Ovary (tissue), 7 donors: ENCODE measurements at regions not wholly inside any gene's neighbourhood (a gene's known extent, or its start where the extent isn't known, plus 50 kb on each side); places are given as distances from the start of the nearest gene placed in this dataset.
"Not testable (repeated sequence)": the region's sequence is repeated elsewhere in the genome, so short reads cannot be mapped to it uniquely, and the experiment has no call there.

Experiments
- DNase-seq, 5 donors: peaks; one replicate each; pipeline ENCODE4 v3.0.0-alpha.2; 2019 to 2020
- H3K27ac ChIP-seq, 2 donors: fragments of 200-600 bp; one replicate each; pipeline versions ENCODE4 v1.5.1 to v1.8.0; 2019 to 2022
- H3K27me3 ChIP-seq: fragments of 200-600 bp; one replicate; pipeline ENCODE4 v1.8.0; 2022
- H3K36me3 ChIP-seq: fragments of 200-600 bp; sonication (generic); one replicate; pipeline ENCODE4 v1.5.1; 2019
- H3K4me1 ChIP-seq: one replicate; pipeline ENCODE4 v1.8.1; 2013; ENCODE audit warnings: mild to moderate bottlenecking, moderate library complexity; ENCODE audit not compliant: insufficient read depth
- H3K4me3 ChIP-seq: fragments of 200-600 bp; sonication (generic); one replicate; pipeline ENCODE4 v1.5.1; 2017
- H3K9me3 ChIP-seq, 2 donors: fragments of 200-600 bp in 1 of 2; sonication (generic) in 1 of 2; one replicate each; pipeline versions ENCODE4 v1.5.1 to v1.8.1; 2013 to 2019; ENCODE audit warnings: mild to moderate bottlenecking in 1 of 2, moderate library complexity in 1 of 2
- EP300 ChIP-seq: sonication (generic); formaldehyde crosslinking; IDR thresholded peaks from one replicate; pipeline ENCODE4 v1.6.1; 2017; ENCODE audit warnings: antibody characterized with exemption
- POLR2A ChIP-seq: fragments of 450-650 bp; IDR thresholded peaks from one replicate; pipeline ENCODE4 v1.6.1; 2017; ENCODE audit warnings: antibody characterized with exemption, mild to moderate bottlenecking, moderate library complexity
- WGBS, 3 donors: extraction: QIAGEN DNeasy Blood & Tissue Kit in 1 of 3; methylation state at CpG; one replicate each; pipeline versions ENCODE4 v1.1.5 to v1.1.7; 2013 to 2017; 5-methylcytosine and 5-hydroxymethylcytosine counted together
- intact Hi-C, 4 donors: fragments of 100-400 bp; cut with DNase I; formaldehyde crosslinking; loops; one replicate each; pipeline versions ENCODE4 v1.11.0 to v1.15.1; 2022 to 2023
- TF ChIP-seq, protein P1 (sequence below), 3 donors: fragments of 450-650 bp in 2 of 3; fragments of 200-600 bp in 1 of 3; IDR thresholded peaks; one replicate each; pipeline versions ENCODE4 v1.5.1 to v1.8.0; 2016 to 2022; ENCODE audit warnings: antibody characterized with exemption in 3 of 3, mild to moderate bottlenecking in 1 of 3
- donor health status: DM: no; HTN: no; CAD: no; lungs with moderate emphysema.
- donor health status: DM: no; HTN: no; CAD: no.
- donor health status: Bipolar disorder and iron deficiency.
- donor health status: DM: no; HTN: no; CAD: no.
- donor health status: DM: yes; HTN: yes; CAD: no.

DNA sequence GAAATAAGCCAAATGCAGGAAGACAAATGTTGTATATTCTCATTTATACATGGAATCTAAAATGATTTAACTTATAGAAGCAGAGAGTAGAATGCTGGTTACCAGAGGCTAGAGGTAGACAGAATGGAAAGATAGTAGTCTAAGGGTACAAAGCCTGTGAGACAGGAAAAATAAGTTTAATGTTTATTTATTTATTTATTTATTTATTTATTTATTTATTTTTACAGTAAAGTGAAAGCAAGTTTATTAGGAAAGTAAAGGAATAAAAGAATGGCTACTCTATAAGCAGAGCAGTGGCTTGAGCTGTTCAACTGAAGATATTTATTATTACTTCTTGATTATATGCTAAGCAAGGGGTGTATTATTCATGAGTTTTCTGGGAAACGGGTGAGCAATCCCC is 203.2 kb downstream of the LAS1L start:
- no peak overlapping the region for H3K4me3 ChIP-seq
- 46 to 75% (median 62%) methylated on average over 1 of the region's 1 CpG for WGBS, 3 donors
- H3K27ac ChIP-seq, result no peak overlapping the region
- intact Hi-C loops, result no loop called here
- TF ChIP-seq EP300, result no peak
- TF ChIP-seq, protein P1, sequence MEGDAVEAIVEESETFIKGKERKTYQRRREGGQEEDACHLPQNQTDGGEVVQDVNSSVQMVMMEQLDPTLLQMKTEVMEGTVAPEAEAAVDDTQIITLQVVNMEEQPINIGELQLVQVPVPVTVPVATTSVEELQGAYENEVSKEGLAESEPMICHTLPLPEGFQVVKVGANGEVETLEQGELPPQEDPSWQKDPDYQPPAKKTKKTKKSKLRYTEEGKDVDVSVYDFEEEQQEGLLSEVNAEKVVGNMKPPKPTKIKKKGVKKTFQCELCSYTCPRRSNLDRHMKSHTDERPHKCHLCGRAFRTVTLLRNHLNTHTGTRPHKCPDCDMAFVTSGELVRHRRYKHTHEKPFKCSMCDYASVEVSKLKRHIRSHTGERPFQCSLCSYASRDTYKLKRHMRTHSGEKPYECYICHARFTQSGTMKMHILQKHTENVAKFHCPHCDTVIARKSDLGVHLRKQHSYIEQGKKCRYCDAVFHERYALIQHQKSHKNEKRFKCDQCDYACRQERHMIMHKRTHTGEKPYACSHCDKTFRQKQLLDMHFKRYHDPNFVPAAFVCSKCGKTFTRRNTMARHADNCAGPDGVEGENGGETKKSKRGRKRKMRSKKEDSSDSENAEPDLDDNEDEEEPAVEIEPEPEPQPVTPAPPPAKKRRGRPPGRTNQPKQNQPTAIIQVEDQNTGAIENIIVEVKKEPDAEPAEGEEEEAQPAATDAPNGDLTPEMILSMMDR (IDR thresholded peaks at IDR 0.05), result no peak
- no peak for TF ChIP-seq POLR2A
- no peaks in the 10 kb centered on the region for H3K36me3 ChIP-seq
- DNase-seq, result no peak
- no peaks in the 10 kb centered on the region for H3K27me3 ChIP-seq
- no peaks in the 10 kb centered on the region for H3K9me3 ChIP-seq
- no peaks in the 10 kb centered on the region for H3K4me1 ChIP-seq

- 26 to 34% (median 32%) methylated on average over 7 of the region's 7 CpGs for WGBS, 3 donors
- H3K27me3 ChIP-seq, result no peaks in the 10 kb centered on the region
- intact Hi-C loops, result no loop called here
- no peak overlapping the region for H3K4me3 ChIP-seq
- H3K4me1 ChIP-seq, result no peaks in the 10 kb centered on the region
- no peaks in the 10 kb centered on the region for H3K36me3 ChIP-seq
- TF ChIP-seq EP300 (no peak), POLR2A (no peak)
- TF ChIP-seq, protein P1 (IDR thresholded peaks at IDR 0.05), result no peak
- H3K27ac ChIP-seq, result no peak overlapping the region
- no peak for DNase-seq
- no peaks in the 10 kb centered on the region for H3K9me3 ChIP-seq
These were observed 234.3 kb downstream of the LAS1L start for GRCh38 chrX:65300104-65300809.

DNA sequence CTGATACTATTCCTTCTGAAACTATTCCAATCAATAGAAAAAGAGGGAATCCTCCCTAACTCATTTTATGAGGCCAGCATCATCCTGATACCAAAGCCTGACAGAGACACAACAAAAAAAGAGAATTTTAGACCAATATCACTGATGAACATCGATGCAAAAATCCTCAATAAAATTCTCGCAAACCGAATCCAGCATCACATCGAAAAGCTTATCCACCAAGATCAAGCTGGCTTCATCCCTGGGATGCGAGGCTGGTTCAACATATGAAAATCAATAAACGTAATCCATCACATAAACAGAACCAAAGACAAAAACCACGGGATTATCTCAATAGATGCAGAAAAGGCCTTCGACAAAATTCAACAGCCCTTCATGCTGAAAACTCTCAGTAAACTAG is 251.7 kb downstream of the LAS1L start:
- H3K36me3 ChIP-seq, H3K27ac ChIP-seq, DNase-seq, intact Hi-C loops, H3K9me3 ChIP-seq, H3K4me1 ChIP-seq, H3K4me3 ChIP-seq, H3K27me3 ChIP-seq: not testable (repeated sequence)
- 88 to 89% (median 88%) methylated on average over 8 of the region's 8 CpGs for WGBS, 3 donors

- Histone ChIP-seq H3K4me3 (no peak overlapping the region), H3K27me3 (no peaks in the 10 kb centered on the region), H3K27ac (no peak overlapping the region), H3K9me3 (no peaks in the 10 kb centered on the region), H3K4me1 (no peaks in the 10 kb centered on the region), H3K36me3 (no peaks in the 10 kb centered on the region)
- DNase-seq, result no peak
- intact Hi-C loops, result no loop called here
- TF ChIP-seq, protein P1 (IDR thresholded peaks at IDR 0.05), result no peak
- TF ChIP-seq EP300 (no peak), POLR2A (no peak)
These were observed 261.4 kb downstream of the LAS1L start for GRCh38 chrX:65273152-65273551.

DNA sequence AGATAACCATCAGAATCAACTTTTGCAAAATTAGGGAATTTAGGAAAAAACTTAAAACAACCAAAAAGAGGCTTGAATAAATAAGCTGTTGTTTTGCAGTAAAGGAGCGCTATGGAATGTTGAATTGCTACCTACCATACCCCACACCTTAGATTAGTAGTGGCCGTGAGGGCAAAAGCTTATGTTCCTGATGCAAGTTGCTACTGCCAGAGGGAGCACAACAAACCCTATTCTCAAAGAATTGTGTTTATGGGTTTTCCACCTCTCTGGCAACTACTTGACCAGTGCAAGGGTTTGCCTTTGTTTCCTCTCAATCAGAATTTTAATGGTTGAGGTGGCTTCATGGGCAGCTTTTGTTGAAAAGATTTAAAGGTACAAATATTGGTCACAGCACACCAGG is 268.1 kb downstream of the LAS1L start:
- intact Hi-C loops, result no loop called here
- TF ChIP-seq, protein P1 (IDR thresholded peaks at IDR 0.05), result no peak
- TF ChIP-seq EP300 (no peak), POLR2A (no peak)
- Histone ChIP-seq H3K4me3 (no peak overlapping the region), H3K9me3 (no peaks in the 10 kb centered on the region), H3K27me3 (no peaks in the 10 kb centered on the region), H3K27ac (no peak overlapping the region), H3K4me1 (no peaks in the 10 kb centered on the region), H3K36me3 (no peaks in the 10 kb centered on the region)
- no peak for DNase-seq
- 69 to 81% (median 70%) methylated on average over 2 of the region's 2 CpGs for WGBS, 3 donors
